Psoas muscle (tissue), 7 donors: ENCODE measurements at regions not wholly inside any gene's neighbourhood (a gene's known extent, or its start where the extent isn't known, plus 50 kb on each side); places are given as distances from the start of the nearest gene placed in this dataset.
"Not testable (repeated sequence)": the region's sequence is repeated elsewhere in the genome, so short reads cannot be mapped to it uniquely, and the experiment has no call there.

Experiments used
- ATAC-seq, 4 donors: fragments of 200-7000 bp; cut with Tn5 transposase; one replicate each; pipeline ENCODE4 v1.9.1; 2020; ENCODE audit warnings: moderate library complexity in 3 of 4, mild to moderate bottlenecking in 2 of 4
- DNase-seq, 2 donors: peaks; one replicate each; pipeline ENCODE4 v3.0.0-alpha.2; 2020
- H3K27ac ChIP-seq: fragments of 200-600 bp; one replicate; pipeline ENCODE4 v1.8.0; 2022
- H3K27me3 ChIP-seq, 3 donors: fragments of 200-600 bp in 1 of 3; one replicate each; pipeline versions ENCODE4 v1.6.1 to v1.8.0; 2013 to 2022; ENCODE audit warnings: low read length in 2 of 3, mild to moderate bottlenecking in 2 of 3, moderate library complexity in 1 of 3; ENCODE audit not compliant: insufficient read depth in 3 of 3
- H3K36me3 ChIP-seq, 2 donors: fragments of 200-600 bp in 1 of 2; one replicate each; pipeline versions ENCODE4 v1.6.1 to v1.8.0; 2013 to 2022; ENCODE audit warnings: low read depth in 1 of 2, mild to moderate bottlenecking in 1 of 2, moderate library complexity in 1 of 2; ENCODE audit not compliant: insufficient read depth in 1 of 2
- H3K4me1 ChIP-seq: fragments of 200-600 bp; one replicate; pipeline ENCODE4 v1.8.0; 2022
- H3K4me3 ChIP-seq: fragments of 200-600 bp; one replicate; pipeline ENCODE4 v1.8.0; 2022; ENCODE audit warnings: mild to moderate bottlenecking
- H3K9me3 ChIP-seq: fragments of 200-600 bp; one replicate; pipeline ENCODE4 v1.8.0; 2022
- WGBS, 3 donors: extraction: QIAGEN DNeasy Blood & Tissue Kit; methylation state at CpG; one replicate each; pipeline versions ENCODE4 v1.1.6 to v1.1.7; 2013; 5-methylcytosine and 5-hydroxymethylcytosine counted together
- intact Hi-C, 2 donors: fragments of 100-400 bp; cut with DNase I; formaldehyde crosslinking; loops; one replicate each; pipeline versions ENCODE4 v1.11.0 to v1.14.2; 2022
- donor health status: healthy with polysubstance abuse.
- donor health status: DM: no; HTN: no; CAD: no; lungs with moderate emphysema.
- donor health status: Bipolar disorder and iron deficiency.
- donor health status: healthy.
- donor health status: DM: yes; HTN: yes; CAD: no.
- donor health status: DM: no; HTN: no; CAD: no.
- donor health status: DM: yes; HTN: yes; CAD: no.

- ATAC-seq, H3K36me3 ChIP-seq, H3K4me1 ChIP-seq, H3K27ac ChIP-seq, H3K9me3 ChIP-seq, intact Hi-C loops, DNase-seq, H3K4me3 ChIP-seq, H3K27me3 ChIP-seq: not testable (repeated sequence)
- 54 to 70% (median 63%) methylated on average over 3 to 4 of the region's 4 CpGs for WGBS, 3 donors
These were observed 454.2 kb downstream of the TP53TG3F start for GRCh38 chr16:33913601-33914000.

GRCh38 chr16:33920761-33921545, 461.5 kb downstream of the TP53TG3F start:
- H3K4me1 ChIP-seq, DNase-seq, H3K27ac ChIP-seq, H3K9me3 ChIP-seq, intact Hi-C loops, H3K27me3 ChIP-seq, H3K36me3 ChIP-seq, H3K4me3 ChIP-seq: not testable (repeated sequence)
- ATAC-seq, result peak in 2 of 4 donors; percentile 59 to 66
- 38 to 74% (median 59%) methylated on average over 3 to 5 of the region's 18 CpGs for WGBS, 3 donors

- H3K4me3 ChIP-seq, intact Hi-C loops, ATAC-seq, H3K9me3 ChIP-seq, H3K27ac ChIP-seq, DNase-seq, H3K36me3 ChIP-seq, H3K4me1 ChIP-seq, H3K27me3 ChIP-seq: not testable (repeated sequence)
- WGBS, 3 donors, result 80 to 91% (median 85%) methylated on average over 8 to 10 of the region's 10 CpGs
These were observed 463.5 kb downstream of the TP53TG3F start for GRCh38 chr16:33922914-33923313.

- DNase-seq, H3K4me1 ChIP-seq, H3K27me3 ChIP-seq, H3K4me3 ChIP-seq, intact Hi-C loops, H3K27ac ChIP-seq, H3K9me3 ChIP-seq, ATAC-seq, H3K36me3 ChIP-seq: not testable (repeated sequence)
- 89 to 93% (median 92%) methylated on average over 10 to 29 of the region's 39 CpGs for WGBS, 3 donors
These were observed 468.6 kb downstream of the TP53TG3F start for GRCh38 chr16:33928026-33928425.

- H3K27ac ChIP-seq, H3K4me3 ChIP-seq, H3K4me1 ChIP-seq, H3K36me3 ChIP-seq, intact Hi-C loops, DNase-seq, ATAC-seq, H3K9me3 ChIP-seq, H3K27me3 ChIP-seq: not testable (repeated sequence)
- WGBS, 3 donors, result 71 to 81% (median 79%) methylated on average over 9 to 10 of the region's 11 CpGs
These were observed 472.8 kb downstream of the TP53TG3F start for GRCh38 chr16:33932191-33932590.

GRCh38 chr16:33933039-33933438, 473.6 kb downstream of the TP53TG3F start:
- intact Hi-C loops, H3K9me3 ChIP-seq, H3K36me3 ChIP-seq, DNase-seq, H3K4me3 ChIP-seq, H3K27me3 ChIP-seq, H3K4me1 ChIP-seq, H3K27ac ChIP-seq, ATAC-seq: not testable (repeated sequence)
- WGBS, 3 donors, result 63 to 84% (median 80%) methylated on average over 3 to 5 of the region's 6 CpGs

- 88 to 93% (median 89%) methylated on average over 9 to 12 of the region's 13 CpGs for WGBS, 3 donors
- intact Hi-C loops, H3K9me3 ChIP-seq, H3K27me3 ChIP-seq, H3K4me3 ChIP-seq, H3K4me1 ChIP-seq, H3K36me3 ChIP-seq, DNase-seq, H3K27ac ChIP-seq, ATAC-seq: not testable (repeated sequence)
These were observed 476.4 kb downstream of the TP53TG3F start for GRCh38 chr16:33935766-33936165.

GRCh38 chr16:33938097-33938496, 478.7 kb downstream of the TP53TG3F start:
- ATAC-seq, H3K27ac ChIP-seq, H3K4me3 ChIP-seq, H3K27me3 ChIP-seq, H3K9me3 ChIP-seq, H3K4me1 ChIP-seq, DNase-seq, H3K36me3 ChIP-seq, intact Hi-C loops: not testable (repeated sequence)
- WGBS, 3 donors, result 24 to 32% (median 27%) methylated on average over 9 to 10 of the region's 16 CpGs

- H3K4me3 ChIP-seq, DNase-seq, H3K9me3 ChIP-seq, H3K4me1 ChIP-seq, H3K27me3 ChIP-seq, intact Hi-C loops, H3K27ac ChIP-seq, ATAC-seq, H3K36me3 ChIP-seq: not testable (repeated sequence)
- 0 to 36% (median 14%) methylated on average over 1 to 3 of the region's 7 CpGs for WGBS, 3 donors
These were observed 502.1 kb downstream of the TP53TG3F start for GRCh38 chr16:33961536-33961935.

- H3K9me3 ChIP-seq, H3K36me3 ChIP-seq, ATAC-seq, intact Hi-C loops, H3K27me3 ChIP-seq, H3K4me1 ChIP-seq, H3K4me3 ChIP-seq, DNase-seq, H3K27ac ChIP-seq: not testable (repeated sequence)
- WGBS, 3 donors, result no CpG with 5 or more reads among the region's 2 CpGs
These were observed 506.1 kb downstream of the TP53TG3F start for GRCh38 chr16:33965534-33965933.

GRCh38 chr16:33966855-33967254, 507.4 kb downstream of the TP53TG3F start:
- DNase-seq, H3K4me1 ChIP-seq, H3K27me3 ChIP-seq, H3K27ac ChIP-seq, intact Hi-C loops, H3K9me3 ChIP-seq, H3K36me3 ChIP-seq, ATAC-seq, H3K4me3 ChIP-seq: not testable (repeated sequence)
- 77 to 94% (median 88%) methylated on average over 1 of the region's 2 CpGs for WGBS, 3 donors
